Fibroblast of lung (primary cell): ENCODE measurements at regions not wholly inside any gene's neighbourhood (a gene's known extent, or its start where the extent isn't known, plus 50 kb on each side); places are given as distances from the start of the nearest gene placed in this dataset.

Source experiments
- DNase-seq, 2 donors: peaks; one replicate each; pipeline versions ENCODE4 v3.0.0 to v3.0.0-alpha.2; 2010; ENCODE audit warnings: low read depth in 2 of 2
- H2AFZ ChIP-seq: 2 replicates; pipeline ENCODE4 v1.5.1; 2012; ENCODE audit warnings: low read length, control low read depth, inconsistent platforms
- H3K27ac ChIP-seq: 2 replicates; pipeline ENCODE4 v1.5.1; 2011; ENCODE audit warnings: low read length, control low read depth; ENCODE audit not compliant: insufficient read depth
- H3K27me3 ChIP-seq: 2 replicates; pipeline ENCODE4 v1.5.1; 2011; ENCODE audit warnings: mild to moderate bottlenecking, low read length; ENCODE audit not compliant: control insufficient read depth, insufficient read depth
- H3K36me3 ChIP-seq: 2 replicates; pipeline ENCODE4 v1.5.1; 2011; ENCODE audit warnings: low read length; ENCODE audit not compliant: control insufficient read depth, insufficient read depth
- H3K4me1 ChIP-seq: 2 replicates; pipeline ENCODE4 v1.5.1; 2011; ENCODE audit warnings: low read length; ENCODE audit not compliant: control insufficient read depth, insufficient read depth; ENCODE audit errors: extremely low read depth
- H3K4me2 ChIP-seq: 2 replicates; pipeline ENCODE4 v1.5.1; 2011; ENCODE audit warnings: low read length, control low read depth; ENCODE audit not compliant: insufficient read depth; ENCODE audit errors: extremely low read depth
- H3K4me3 ChIP-seq, 4 experiments: fragments of 200-600 bp in 1 of 4; sonication (generic) in 1 of 4; replicated peaks in 1 of 4; 2 replicates each; pipeline ENCODE4 v1.5.1; 2011 to 2016; ENCODE audit warnings: low read length in 4 of 4, low read depth in 3 of 4, mild to moderate bottlenecking in 3 of 4, control low read depth in 2 of 4, inconsistent platforms in 1 of 4, mixed read lengths in 1 of 4; ENCODE audit not compliant: insufficient read depth in 1 of 4; ENCODE audit errors: control extremely low read depth in 1 of 4
- H3K79me2 ChIP-seq: 2 replicates; pipeline ENCODE4 v1.5.1; 2012; ENCODE audit warnings: mild to moderate bottlenecking, low read length, inconsistent platforms; ENCODE audit not compliant: control insufficient read depth, insufficient read depth
- H3K9ac ChIP-seq: 2 replicates; pipeline ENCODE4 v1.5.1; 2011; ENCODE audit warnings: mild to moderate bottlenecking, low read length, control low read depth; ENCODE audit not compliant: insufficient read depth
- H3K9me3 ChIP-seq: 2 replicates; pipeline ENCODE4 v1.5.1; 2012; ENCODE audit warnings: low read depth, low read length; ENCODE audit not compliant: control insufficient read depth, insufficient read depth
- H4K20me1 ChIP-seq: 2 replicates; pipeline ENCODE4 v1.5.1; 2011; ENCODE audit warnings: low read length; ENCODE audit not compliant: control insufficient read depth, insufficient read depth; ENCODE audit errors: extremely low read depth
- CTCF ChIP-seq, 2 donors: IDR thresholded peaks in 1 of 2; conservative IDR thresholded peaks in 1 of 2; 1 replicate in 1 of 2; 2 replicates in 1 of 2; pipeline ENCODE4 v1.5.1; 2011 to 2012; ENCODE audit warnings: low read length in 2 of 2, control low read depth in 1 of 2, inconsistent platforms in 1 of 2, low read depth in 1 of 2, mild to moderate bottlenecking in 1 of 2
- EZH2 ChIP-seq: IDR thresholded peaks from 2 replicates; pipeline ENCODE4 v1.5.1; 2012; ENCODE audit warnings: low read length, control low read depth, mild to moderate bottlenecking; ENCODE audit errors: missing control alignments

GRCh38 chr7:66528652-66529051 is 100.0 kb upstream of the KCTD7 start:
- no peak for TF ChIP-seq CTCF (conservative IDR thresholded peaks at IDR 0.05 in 1 of 2, IDR thresholded peaks at IDR 0.05 in 1 of 2; ENCODE audit: low read depth in 1 of 2, low read length in 2 of 2)
- no peak for TF ChIP-seq EZH2
- H2AFZ ChIP-seq: no peak overlapping the region
- no peaks in the 10 kb centered on the region for H3K9me3 ChIP-seq
- no peak overlapping the region for H3K4me2 ChIP-seq
- H3K4me3 ChIP-seq: no peak overlapping the region
- H3K9ac ChIP-seq: no peak overlapping the region
- H3K4me1 ChIP-seq: no peaks in the 10 kb centered on the region
- no peaks in the 10 kb centered on the region for H3K27me3 ChIP-seq
- no peaks in the 10 kb centered on the region for H3K36me3 ChIP-seq
- no peaks in the 10 kb centered on the region for H4K20me1 ChIP-seq
- no peak overlapping the region for H3K27ac ChIP-seq
- DNase-seq: no peak
- no peaks in the 10 kb centered on the region for H3K79me2 ChIP-seq

GRCh38 chr7:66529883-66530610 is 98.6 kb upstream of the KCTD7 start:
- Histone ChIP-seq H3K27me3 (no peaks in the 10 kb centered on the region), H3K79me2 (no peaks in the 10 kb centered on the region), H3K4me3 (no peak overlapping the region), H3K4me2 (no peak overlapping the region), H3K9me3 (no peaks in the 10 kb centered on the region), H3K36me3 (no peaks in the 10 kb centered on the region), H3K4me1 (no peaks in the 10 kb centered on the region), H2AFZ (no peak overlapping the region), H3K9ac (no peak overlapping the region), H3K27ac (no peak overlapping the region), H4K20me1 (no peaks in the 10 kb centered on the region)
- TF ChIP-seq EZH2 (no peak), CTCF (conservative IDR thresholded peaks at IDR 0.05 in 1 of 2, IDR thresholded peaks at IDR 0.05 in 1 of 2; ENCODE audit: low read depth in 1 of 2, low read length in 2 of 2) (no peak)
- DNase-seq: peak; percentile 9 to 22

GRCh38 chr7:66535414-66536329 is 93.0 kb upstream of the KCTD7 start:
- Histone ChIP-seq H3K79me2 (no peaks in the 10 kb centered on the region), H3K27me3 (no peaks in the 10 kb centered on the region), H2AFZ (no peak overlapping the region), H3K9ac (no peak overlapping the region), H3K4me1 (no peaks in the 10 kb centered on the region), H3K4me3 (no peak overlapping the region), H3K4me2 (no peak overlapping the region), H3K36me3 (no peaks in the 10 kb centered on the region), H4K20me1 (no peaks in the 10 kb centered on the region), H3K9me3 (no peaks in the 10 kb centered on the region), H3K27ac (no peak overlapping the region)
- no peak for DNase-seq
- TF ChIP-seq EZH2: no peak
- no peak for TF ChIP-seq CTCF (conservative IDR thresholded peaks at IDR 0.05 in 1 of 2, IDR thresholded peaks at IDR 0.05 in 1 of 2; ENCODE audit: low read depth in 1 of 2, low read length in 2 of 2)
